GM19240 (cell line): ENCODE measurements at regions not wholly inside any gene's neighbourhood (a gene's known extent, or its start where the extent isn't known, plus 50 kb on each side); places are given as distances from the start of the nearest gene placed in this dataset.

Experiments used
- DNase-seq: peaks from one replicate; pipeline ENCODE4 v3.0.0; 2011; ENCODE audit warnings: low spot score; ENCODE audit not compliant: insufficient read length

GRCh38 chr2:209348433-209348832 is 75.4 kb upstream of the MAP2 start:
- DNase-seq, result no peak

DNA sequence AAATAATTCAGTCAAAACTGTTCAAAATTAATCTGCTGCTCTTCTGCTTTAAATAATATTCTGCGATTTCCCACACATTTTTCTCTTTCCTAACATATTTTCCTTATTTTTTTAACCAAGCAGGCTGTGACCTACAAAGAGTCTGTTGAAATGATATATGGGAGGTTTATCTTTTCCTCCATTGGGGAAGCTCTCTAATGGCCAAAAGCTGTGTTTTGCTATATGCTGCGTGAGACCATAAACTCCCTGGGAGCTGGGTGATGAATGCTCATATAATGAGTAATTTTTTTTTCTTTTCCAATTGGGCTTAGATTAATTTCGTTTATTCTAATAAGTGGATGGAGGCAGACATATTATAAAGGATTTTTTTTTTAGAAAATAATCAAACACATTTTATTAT is 72.2 kb upstream of the MAP2 start:
- no peak for DNase-seq

DNA sequence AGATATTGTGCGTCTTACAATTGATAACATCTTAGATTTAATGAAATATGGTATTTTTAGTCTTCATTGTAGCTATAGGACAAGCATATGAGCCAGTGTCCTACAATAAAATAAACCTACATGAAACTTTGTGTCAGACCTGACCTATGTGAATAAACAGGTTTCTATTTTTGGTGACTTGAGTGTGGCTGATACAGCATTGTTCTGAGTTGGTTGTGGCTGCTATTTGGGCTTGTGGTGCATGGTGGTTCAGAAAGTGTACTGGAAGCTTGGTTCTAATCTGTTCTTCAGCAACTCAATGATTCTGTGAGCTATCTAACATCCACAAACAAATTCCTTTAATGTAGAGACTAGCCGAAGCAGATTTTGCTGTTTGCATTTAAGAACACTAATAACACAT is 64.9 kb upstream of the MAP2 start:
- no peak for DNase-seq

GRCh38 chr2:209367075-209367747 is 56.6 kb upstream of the MAP2 start:
- no peak for DNase-seq

GRCh38 chr2:209368406-209368805 is 55.4 kb upstream of the MAP2 start:
- DNase-seq, result no peak

GRCh38 chr2:209368914-209369313 is 54.9 kb upstream of the MAP2 start:
- DNase-seq, result no peak

DNA sequence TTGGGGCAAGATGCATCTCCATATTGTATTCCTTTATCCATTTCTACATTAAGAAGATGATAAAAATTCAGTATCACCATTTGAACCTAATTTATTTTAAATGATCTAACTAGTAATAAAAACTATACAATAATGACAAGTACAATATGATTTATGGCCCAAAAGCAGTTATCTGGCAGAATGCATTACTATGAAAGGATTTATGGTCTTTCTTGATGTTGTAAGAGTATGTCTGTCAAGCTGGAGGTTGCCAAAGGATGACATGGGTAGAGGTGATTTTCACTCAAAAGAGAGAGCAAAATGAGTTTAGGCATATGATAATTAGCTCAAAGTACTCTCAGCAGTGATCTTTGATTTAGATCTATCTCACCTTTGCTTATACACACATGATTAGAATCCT is 54.2 kb upstream of the MAP2 start:
- DNase-seq, result no peak

DNA sequence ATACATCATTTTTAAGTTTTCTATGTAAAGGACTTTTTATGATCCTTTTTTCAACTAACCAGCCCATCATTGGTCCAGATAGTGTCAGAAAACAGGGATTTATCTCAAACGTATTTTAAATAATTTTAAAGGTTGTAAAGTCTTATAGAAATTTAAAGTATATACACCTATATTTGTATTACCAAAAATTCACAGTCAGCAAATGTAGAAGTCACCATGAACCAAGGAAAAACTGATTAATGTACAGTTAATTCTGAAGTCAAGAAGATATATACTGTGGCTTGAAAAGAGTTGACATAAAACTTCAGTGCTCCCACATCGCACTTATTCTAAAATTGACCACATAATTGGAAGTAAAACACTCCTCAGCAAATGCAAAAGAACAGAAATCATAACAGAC is 52.4 kb upstream of the MAP2 start:
- no peak for DNase-seq
